ENCODE measurements at regions not wholly inside any gene's neighbourhood (a gene's known extent, or its start where the extent isn't known, plus 50 kb on each side); places are given as distances from the start of the nearest gene placed in this dataset.

DNA sequence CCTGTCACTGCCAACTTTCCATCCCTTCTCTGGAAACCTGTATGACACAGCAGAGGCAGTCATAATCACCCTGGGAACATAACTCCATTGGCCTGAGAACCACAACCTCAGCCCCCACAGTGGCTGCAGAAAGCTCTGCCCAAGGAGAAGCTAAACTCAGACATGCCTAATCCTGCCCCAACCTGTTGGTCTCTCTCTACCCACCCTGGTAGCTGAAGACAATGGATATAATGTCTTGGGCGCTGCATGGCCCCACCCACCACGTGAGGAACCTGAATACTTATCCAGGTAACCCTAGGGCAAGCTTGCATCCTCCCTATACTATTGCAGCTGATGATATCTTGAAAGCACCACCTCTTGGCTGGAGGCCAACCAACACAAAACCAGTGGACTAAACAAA, 225.2 kb downstream of the TEX13C start:
- TF ChIP-seq CTCF (IDR thresholded peaks at IDR 0.05) (no peak), POLR2A (IDR thresholded peaks at IDR 0.05) (no peak)
